ENCODE measurements at regions not wholly inside any gene's neighbourhood (a gene's known extent, or its start where the extent isn't known, plus 50 kb on each side); places are given as distances from the start of the nearest gene placed in this dataset.

- 83 to 84% methylated on average over 7 of the region's 7 CpGs for WGBS, 2 donors
- no peaks in the 10 kb centered on the region for H3K36me3 ChIP-seq (ENCODE audit: low read depth, missing control alignments)
- no peaks in the 10 kb centered on the region for H3K9me3 ChIP-seq
- no peak for TF ChIP-seq POLR2A (IDR thresholded peaks at IDR 0.05)
- no peak for TF ChIP-seq CTCF (IDR thresholded peaks at IDR 0.05)
- intact Hi-C loops (cut with DNase I; ENCODE audit: low total_unique reads), result no loop called here
- H3K4me1 ChIP-seq, result no peaks in the 10 kb centered on the region
- no peak for DNase-seq
- no peaks in the 10 kb centered on the region for H3K27me3 ChIP-seq
- H3K27ac ChIP-seq, result no peak overlapping the region
- H3K4me3 ChIP-seq, result no peak overlapping the region
Measured at GRCh38 chr13:94878602-94879165, 166.3 kb upstream of the SOX21 start.

- no peak overlapping the region for H3K27ac ChIP-seq
- intact Hi-C loops (cut with DNase I; ENCODE audit: low total_unique reads), result no loop called here
- no peaks in the 10 kb centered on the region for H3K4me1 ChIP-seq
- H3K4me3 ChIP-seq, result no peak overlapping the region
- 42 to 47% methylated on average over 6 of the region's 6 CpGs for WGBS, 2 donors
- H3K27me3 ChIP-seq, result no peaks in the 10 kb centered on the region
- no peaks in the 10 kb centered on the region for H3K9me3 ChIP-seq
- H3K36me3 ChIP-seq (ENCODE audit: low read depth, missing control alignments), result no peaks in the 10 kb centered on the region
- TF ChIP-seq CTCF (IDR thresholded peaks at IDR 0.05), result no peak
- TF ChIP-seq POLR2A (IDR thresholded peaks at IDR 0.05), result no peak
- no peak for DNase-seq
Measured at GRCh38 chr13:94864474-94864873, 152.1 kb upstream of the SOX21 start.

- Histone ChIP-seq H3K4me1 (no peaks in the 10 kb centered on the region), H3K27me3 (no peaks in the 10 kb centered on the region), H3K36me3 (ENCODE audit: low read depth, missing control alignments) (no peaks in the 10 kb centered on the region), H3K27ac (peak overlapping the region in 1 of 2 donors; percentile 22), H3K4me3 (no peak overlapping the region), H3K9me3 (no peaks in the 10 kb centered on the region)
- DNase-seq, result no peak
- intact Hi-C loops (cut with DNase I; ENCODE audit: low total_unique reads), result no loop called here
- WGBS, 2 donors, result 12 to 28% methylated on average over 8 of the region's 8 CpGs
- no peak for TF ChIP-seq POLR2A (IDR thresholded peaks at IDR 0.05)
- no peak for TF ChIP-seq CTCF (IDR thresholded peaks at IDR 0.05)
Measured at GRCh38 chr13:94860981-94861407, 148.6 kb upstream of the SOX21 start.

- H3K27ac ChIP-seq, result no peak overlapping the region
- no peaks in the 10 kb centered on the region for H3K4me1 ChIP-seq
Measured at GRCh38 chr13:94859811-94860210, 147.5 kb upstream of the SOX21 start.

More at GRCh38 chr13:94859811-94860210, 147.5 kb upstream of the SOX21 start:
- Histone ChIP-seq H3K36me3 (ENCODE audit: low read depth, missing control alignments) (no peaks in the 10 kb centered on the region), H3K27me3 (no peaks in the 10 kb centered on the region), H3K4me3 (no peak overlapping the region), H3K9me3 (no peaks in the 10 kb centered on the region)
- 66 to 75% methylated on average over 2 of the region's 2 CpGs for WGBS, 2 donors
- DNase-seq, result no peak
- TF ChIP-seq POLR2A (IDR thresholded peaks at IDR 0.05), result no peak
- TF ChIP-seq CTCF (IDR thresholded peaks at IDR 0.05), result no peak
- intact Hi-C loops (cut with DNase I; ENCODE audit: low total_unique reads), result no loop called here

Data from testis (tissue), 2 donors.